HG03520 (cell line): ENCODE measurements at regions not wholly inside any gene's neighbourhood (a gene's known extent, or its start where the extent isn't known, plus 50 kb on each side); places are given as distances from the start of the nearest gene placed in this dataset.
A peak's percentile ranks its signal among the peaks of the same experiment; 100 is the strongest.

Experiments used
- ATAC-seq: cut with Tn5 transposase; IDR thresholded peaks from one replicate; pipeline ENCODE4 v1.9.1; 2021; ENCODE audit warnings: mild to moderate bottlenecking, moderate library complexity; ENCODE audit not compliant: unreplicated experiment

- ATAC-seq: peak; percentile 84
These were observed 64.9 kb downstream of the C6orf58 start for GRCh38 chr6:127641905-127642304.
